ENCODE measurements at regions not wholly inside any gene's neighbourhood (a gene's known extent, or its start where the extent isn't known, plus 50 kb on each side); places are given as distances from the start of the nearest gene placed in this dataset.

- DNase-seq: no peak
Observed at GRCh38 chr2:144067506-144067905, 452.4 kb downstream of the ZEB2 start.

- no peak for DNase-seq
Observed at GRCh38 chr2:144063602-144064001, 456.3 kb downstream of the ZEB2 start.

GRCh38 chr2:144054911-144055310 lies 465.0 kb downstream of the ZEB2 start:
- no peak for DNase-seq

- no peak for DNase-seq
Observed at GRCh38 chr2:144052083-144052482, 467.8 kb downstream of the ZEB2 start.

- no peak for DNase-seq
Observed at GRCh38 chr2:144049137-144049536, 470.8 kb downstream of the ZEB2 start.

GRCh38 chr2:144048631-144049060 lies 471.3 kb downstream of the ZEB2 start:
- DNase-seq: no peak

GRCh38 chr2:144042751-144043150 lies 477.2 kb downstream of the ZEB2 start:
- DNase-seq: no peak

- no peak for DNase-seq
Observed at GRCh38 chr2:144041612-144042011, 478.3 kb downstream of the ZEB2 start.

- no peak for DNase-seq
Observed at GRCh38 chr2:144040834-144041233, 479.1 kb downstream of the ZEB2 start.

GRCh38 chr2:144032566-144032965 lies 487.4 kb downstream of the ZEB2 start:
- no peak for DNase-seq

GRCh38 chr2:144030791-144031190 lies 489.1 kb downstream of the ZEB2 start:
- DNase-seq: no peak

- no peak for DNase-seq
Observed at GRCh38 chr2:144027593-144027992, 492.3 kb downstream of the ZEB2 start.

GRCh38 chr2:144026753-144027152 lies 493.2 kb downstream of the ZEB2 start:
- DNase-seq: no peak

GRCh38 chr2:144020047-144020446 lies 499.9 kb downstream of the ZEB2 start:
- no peak for DNase-seq

GRCh38 chr2:144015655-144016245 lies 504.2 kb downstream of the ZEB2 start:
- DNase-seq: no peak

- DNase-seq: no peak
Observed at GRCh38 chr2:144015036-144015435, 504.9 kb downstream of the ZEB2 start.

- DNase-seq: no peak
Observed at GRCh38 chr2:144014103-144014502, 505.8 kb downstream of the ZEB2 start.

- DNase-seq: no peak
Observed at GRCh38 chr2:144012304-144012703, 507.6 kb downstream of the ZEB2 start.

GRCh38 chr2:144011553-144011952 lies 508.4 kb downstream of the ZEB2 start:
- DNase-seq: no peak

GRCh38 chr2:144011098-144011497 lies 508.8 kb downstream of the ZEB2 start:
- no peak for DNase-seq

GRCh38 chr2:144010096-144010836 lies 509.7 kb downstream of the ZEB2 start:
- DNase-seq: no peak

- DNase-seq: no peak
Observed at GRCh38 chr2:144006139-144006538, 513.8 kb downstream of the ZEB2 start.

GRCh38 chr2:144004742-144005141 lies 515.2 kb downstream of the ZEB2 start:
- DNase-seq: no peak

GRCh38 chr2:144003460-144004075 lies 516.4 kb downstream of the ZEB2 start:
- no peak for DNase-seq

All from NCI-H526 treated with DMSO at 0.1 percent for 48 hours (cell line).